Right lung (tissue), 2 donors: ENCODE measurements at regions not wholly inside any gene's neighbourhood (a gene's known extent, or its start where the extent isn't known, plus 50 kb on each side); places are given as distances from the start of the nearest gene placed in this dataset.
"Not testable (repeated sequence)": the region's sequence is repeated elsewhere in the genome, so short reads cannot be mapped to it uniquely, and the experiment has no call there.

ENCODE experiments used
- DNase-seq, 2 donors: peaks; one replicate each; pipeline ENCODE4 v3.0.0-alpha.2; 2013

DNA sequence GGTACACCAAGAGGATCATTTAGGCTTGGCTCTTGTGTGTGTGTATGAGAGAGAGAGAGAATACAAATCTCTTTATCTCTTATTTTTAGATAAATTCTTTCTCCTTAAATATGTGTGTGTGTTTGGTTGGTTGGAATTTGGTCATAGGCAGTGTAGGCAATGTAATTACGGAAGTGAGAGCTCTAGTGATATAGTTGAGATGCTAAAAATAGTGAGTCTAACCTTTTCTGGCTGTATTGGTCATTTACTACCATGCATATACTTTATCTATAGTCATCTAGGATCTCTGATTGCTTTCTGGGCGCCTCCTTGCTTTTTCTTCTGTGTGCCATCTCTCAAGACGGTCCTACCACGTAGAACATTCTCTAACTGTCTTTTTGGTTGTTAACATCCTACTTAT, 250.2 kb downstream of the NUF2 start:
- no peak for DNase-seq

DNA sequence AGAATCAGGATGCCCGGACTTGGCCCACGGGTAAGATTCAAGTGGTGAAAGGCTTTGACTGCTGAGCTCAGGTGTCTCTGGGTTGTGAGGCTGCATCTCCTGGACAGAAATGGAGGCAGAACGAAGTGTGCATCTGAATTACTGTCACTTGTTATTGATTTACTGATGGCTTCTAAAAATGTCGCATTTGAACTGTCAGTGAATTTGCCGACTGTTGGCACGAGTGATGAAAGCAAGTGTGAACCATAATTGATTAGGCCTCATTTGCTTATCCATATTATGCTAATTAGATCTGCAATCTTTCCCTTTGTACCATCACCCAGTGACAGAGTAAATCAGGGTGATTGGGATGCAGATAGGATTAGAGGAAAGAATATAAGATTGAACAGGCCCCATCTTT, 252.4 kb downstream of the NUF2 start:
- no peak for DNase-seq

DNA sequence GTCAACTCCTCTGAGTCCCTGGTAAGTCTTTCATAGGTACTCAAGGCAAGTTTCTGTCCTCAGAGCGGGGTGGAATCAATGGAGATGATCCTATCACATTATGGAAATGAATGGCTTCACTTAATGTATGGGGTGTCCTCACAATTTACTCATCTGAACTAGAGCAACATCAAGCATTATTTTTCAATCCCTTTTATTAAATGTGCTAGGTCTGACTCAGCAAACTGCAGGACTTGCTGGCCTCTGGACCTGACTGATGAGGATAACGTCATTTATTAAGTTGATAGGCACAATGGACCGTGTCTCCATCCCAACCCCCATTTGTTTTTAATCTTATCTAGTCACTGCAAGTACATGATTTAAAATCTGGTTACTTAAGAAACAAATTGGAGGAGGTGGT, 259.2 kb downstream of the NUF2 start:
- no peak for DNase-seq

DNA sequence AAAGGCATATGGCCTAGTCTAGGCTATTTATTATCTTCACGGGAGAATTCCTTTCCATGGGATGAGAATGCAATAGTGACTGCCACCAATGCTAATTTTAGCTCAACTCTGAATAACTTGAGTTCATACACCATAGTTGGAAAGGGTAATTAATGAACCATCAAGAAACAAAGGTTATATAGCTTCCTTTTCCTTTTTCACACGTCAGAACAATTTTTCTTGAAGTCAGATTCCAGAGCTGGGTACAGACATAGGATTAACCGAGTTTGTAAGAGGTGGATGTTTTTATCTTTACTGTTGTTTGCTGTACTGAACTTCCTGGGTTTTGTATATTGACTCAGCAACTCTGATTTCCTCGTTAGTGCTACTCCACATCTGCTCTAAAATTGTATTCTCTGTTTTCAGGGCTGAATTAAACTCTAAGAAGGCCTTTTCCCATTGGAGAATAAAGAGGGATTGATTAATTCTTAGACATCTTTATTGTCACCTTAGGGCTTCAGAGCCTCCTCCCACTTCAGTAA, 262.0 kb downstream of the NUF2 start:
- DNase-seq = no peak

GRCh38 chr1:163585796-163586195, 264.0 kb downstream of the NUF2 start:
- no peak for DNase-seq

DNA sequence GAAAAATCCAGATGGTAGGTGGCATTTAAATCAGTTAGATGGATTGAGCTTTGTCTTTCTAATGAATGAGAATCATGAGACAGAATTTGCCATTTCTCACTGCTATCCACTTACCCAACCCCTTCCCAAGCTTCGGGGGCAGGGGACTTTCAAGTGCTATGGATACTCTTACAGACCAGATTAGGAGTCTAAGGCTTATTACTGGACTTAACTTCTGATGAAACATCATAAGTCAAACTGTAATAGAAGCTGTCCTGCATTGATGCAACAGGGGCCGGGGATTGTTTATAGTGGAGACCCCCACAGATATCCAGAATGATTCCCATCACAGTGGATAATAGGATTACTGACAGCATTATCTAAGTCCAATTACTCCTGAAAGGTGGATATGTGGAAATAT, 267.0 kb downstream of the NUF2 start:
- DNase-seq = no peak

DNA sequence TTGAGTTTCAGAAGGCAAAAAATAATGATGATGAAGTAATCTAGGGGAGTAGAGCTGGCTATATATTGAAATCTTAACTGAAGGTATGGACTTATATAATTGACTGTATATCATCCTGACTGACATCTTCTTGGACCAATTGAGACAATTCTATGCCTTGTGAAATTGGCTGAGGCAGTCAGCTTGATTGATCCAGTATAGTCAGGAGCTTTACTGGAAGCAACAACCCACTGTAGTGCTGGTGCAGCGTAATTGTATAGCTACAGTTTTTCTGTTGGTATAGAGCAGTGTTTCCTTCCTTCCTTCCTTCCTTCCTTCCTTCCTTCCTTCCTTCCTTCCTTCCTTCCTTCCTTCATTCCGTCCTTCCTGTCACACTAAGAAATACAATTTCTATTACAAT, 268.0 kb downstream of the NUF2 start:
- DNase-seq = no peak

DNA sequence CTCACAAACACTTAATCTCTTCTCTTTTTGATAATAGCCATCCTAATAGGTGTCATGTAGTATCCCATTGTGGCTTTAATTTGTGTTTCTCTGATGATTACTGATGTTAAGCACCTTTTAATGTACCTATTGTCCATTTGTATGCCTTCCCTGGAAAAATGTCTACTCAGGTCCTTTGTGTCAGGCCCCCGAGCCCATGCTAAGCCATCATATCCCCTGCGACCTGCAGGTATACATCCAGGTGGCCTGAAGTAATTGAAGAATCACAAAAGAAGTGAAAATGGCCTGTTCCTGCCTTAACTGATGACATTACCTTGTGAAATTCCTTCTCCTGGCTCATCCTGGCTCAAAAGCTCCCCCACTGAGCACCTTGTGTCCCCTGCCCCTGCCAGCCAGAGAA, 269.4 kb downstream of the NUF2 start:
- not testable (repeated sequence) for DNase-seq

DNA sequence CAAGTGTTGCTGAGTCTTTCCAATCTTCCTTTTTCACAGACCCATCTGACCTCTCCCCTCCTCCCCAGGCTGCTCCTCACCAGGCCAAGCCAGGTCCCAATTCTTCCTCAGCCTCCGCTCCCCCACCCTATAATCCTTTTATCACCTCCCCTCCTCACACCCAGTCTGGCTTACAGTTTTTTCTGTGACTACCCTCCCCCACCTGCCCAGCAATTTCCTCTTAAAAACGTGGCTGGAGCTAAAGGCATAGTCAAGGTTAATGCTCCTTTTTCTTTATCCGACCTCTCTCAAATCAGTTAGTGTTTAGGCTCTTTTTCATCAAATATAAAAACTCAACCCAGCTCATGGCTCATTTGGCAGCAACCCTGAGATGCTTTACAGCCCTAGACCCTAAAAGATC, 270.9 kb downstream of the NUF2 start:
- DNase-seq = not testable (repeated sequence)

GRCh38 chr1:163596106-163596505, 274.4 kb downstream of the NUF2 start:
- not testable (repeated sequence) for DNase-seq

DNA sequence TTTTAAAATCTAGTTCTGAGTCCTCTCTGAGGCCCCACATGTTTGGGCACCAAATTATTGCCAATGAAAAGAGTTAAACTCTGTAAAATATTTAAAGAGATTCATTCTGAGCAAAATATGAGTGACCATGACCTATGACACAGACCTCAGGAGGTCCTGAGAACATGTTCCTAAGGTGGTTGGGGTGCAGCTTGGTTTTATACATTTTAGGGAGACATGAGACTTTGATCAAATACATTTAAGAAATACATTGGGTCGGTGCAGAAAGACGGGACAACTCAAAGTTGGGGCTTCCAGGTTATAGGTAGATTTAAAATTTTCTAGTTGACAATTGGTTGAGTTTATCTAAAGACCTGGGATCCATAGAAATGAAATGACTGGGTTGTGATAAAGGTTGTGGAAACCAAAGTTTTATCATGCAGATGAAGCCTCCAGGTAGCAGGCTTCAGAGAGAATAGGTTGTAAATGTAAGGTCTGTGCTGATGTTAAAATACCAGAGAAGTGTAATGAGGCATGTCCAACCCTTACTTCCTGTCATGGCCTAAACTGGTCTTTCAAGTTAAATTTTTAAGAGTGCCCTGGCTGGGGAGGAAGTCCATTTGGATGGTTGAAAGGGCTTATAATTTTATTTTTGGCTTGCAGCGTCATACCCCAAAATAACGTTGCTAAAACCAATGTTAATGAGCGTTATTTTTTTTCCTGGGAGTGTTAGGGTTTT, 274.9 kb downstream of the NUF2 start:
- DNase-seq = no peak

DNA sequence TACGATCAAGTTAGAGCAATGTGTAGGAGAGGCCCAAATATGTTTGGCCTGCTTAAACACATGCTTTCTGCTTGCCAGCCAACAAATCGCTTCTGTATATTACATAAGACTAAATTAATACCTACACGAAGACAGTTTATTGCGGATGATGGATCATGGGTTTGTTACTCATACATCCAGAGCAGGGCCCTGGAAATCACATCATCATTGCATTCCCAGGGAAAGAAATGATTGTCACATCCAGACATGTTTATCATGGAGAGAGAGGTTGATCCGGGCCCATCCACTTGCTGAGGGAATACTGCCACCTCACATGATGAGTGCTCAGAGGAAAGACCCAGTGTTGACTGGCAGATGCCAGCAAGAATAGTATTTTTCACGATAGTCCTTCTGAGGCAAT, 282.6 kb downstream of the NUF2 start:
- no peak for DNase-seq

GRCh38 chr1:163604896-163605295, 283.1 kb downstream of the NUF2 start:
- DNase-seq = no peak

DNA sequence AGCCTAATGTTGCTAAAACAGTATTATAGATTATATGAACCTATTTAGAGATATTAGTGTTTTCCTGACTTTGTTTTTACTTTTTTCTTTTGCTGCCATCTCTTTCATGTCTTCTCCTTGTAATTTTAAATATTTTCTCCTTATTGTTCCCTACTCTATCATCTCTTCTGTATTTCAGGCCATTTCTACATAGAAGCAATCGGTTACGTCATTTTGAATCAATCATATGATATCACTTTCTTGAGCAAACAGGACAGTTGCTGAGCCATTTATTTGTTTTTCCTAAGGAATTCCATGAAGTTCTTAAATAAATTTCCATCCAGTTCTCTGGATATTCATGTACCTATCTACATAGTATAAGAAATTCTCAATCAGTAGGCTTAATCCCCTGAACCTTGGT, 287.2 kb downstream of the NUF2 start:
- DNase-seq = no peak

DNA sequence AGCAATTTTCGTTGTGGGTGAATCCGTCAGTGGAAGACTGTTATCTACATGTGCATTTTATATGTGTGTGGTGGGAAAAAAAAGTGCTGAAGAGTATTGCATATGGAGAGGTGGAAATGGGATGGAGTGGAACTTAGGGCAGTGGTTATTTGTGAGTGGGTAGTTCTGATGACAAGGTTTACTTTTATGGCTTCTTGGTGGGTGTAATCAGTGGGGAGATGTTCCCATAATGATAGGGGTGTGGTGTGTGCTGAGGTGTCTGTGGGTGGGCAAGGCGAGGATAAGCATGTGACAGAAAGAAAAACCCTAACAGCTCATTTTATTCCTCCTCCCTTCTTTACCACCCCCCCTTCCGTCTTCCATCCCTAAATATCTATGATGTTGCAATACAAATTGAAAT, 288.1 kb downstream of the NUF2 start:
- DNase-seq = no peak

GRCh38 chr1:163610486-163610885, 288.7 kb downstream of the NUF2 start:
- DNase-seq = no peak

DNA sequence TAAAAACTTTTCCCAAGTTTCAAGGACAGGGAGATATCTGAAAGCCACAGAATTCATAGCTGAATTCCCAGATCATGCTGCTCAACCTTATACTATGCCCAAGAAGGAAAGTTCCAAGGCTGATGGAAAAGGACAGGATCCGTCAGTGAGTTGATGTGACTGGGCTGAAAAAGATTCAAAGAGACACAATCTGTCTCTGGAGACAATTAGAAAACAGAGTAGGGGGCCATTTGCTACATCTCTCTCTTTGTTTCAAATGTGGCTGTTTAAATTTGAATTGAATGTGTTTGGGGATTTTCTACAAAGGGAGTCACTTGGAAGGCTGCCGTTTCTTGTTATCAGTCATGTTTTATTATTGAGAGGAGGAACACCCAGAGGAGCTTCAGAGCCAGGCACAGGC, 292.6 kb downstream of the NUF2 start:
- no peak for DNase-seq

- DNase-seq = no peak
These were observed 306.4 kb downstream of the NUF2 start for GRCh38 chr1:163628034-163628773.

GRCh38 chr1:163632269-163632668, 310.5 kb downstream of the NUF2 start:
- no peak for DNase-seq

DNA sequence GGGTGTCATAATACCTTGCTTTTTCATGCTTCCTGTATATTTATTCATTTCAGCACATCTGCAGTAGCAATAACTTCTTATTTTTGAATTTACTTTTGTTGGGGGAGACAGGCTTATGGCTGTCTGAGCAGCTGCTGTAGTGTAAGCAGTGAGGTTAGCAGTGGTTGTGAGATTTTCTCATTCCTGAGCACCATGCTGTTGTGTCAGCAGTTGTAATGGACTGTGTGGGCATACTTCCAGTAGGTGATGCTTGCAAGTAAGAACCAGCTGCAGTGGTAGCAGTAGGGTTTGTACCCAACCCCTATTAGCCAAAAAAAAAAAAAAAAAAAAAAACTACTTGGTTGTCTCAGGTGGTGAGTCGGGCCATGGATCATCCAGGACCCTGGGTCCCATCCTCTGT, 311.6 kb downstream of the NUF2 start:
- no peak for DNase-seq

DNA sequence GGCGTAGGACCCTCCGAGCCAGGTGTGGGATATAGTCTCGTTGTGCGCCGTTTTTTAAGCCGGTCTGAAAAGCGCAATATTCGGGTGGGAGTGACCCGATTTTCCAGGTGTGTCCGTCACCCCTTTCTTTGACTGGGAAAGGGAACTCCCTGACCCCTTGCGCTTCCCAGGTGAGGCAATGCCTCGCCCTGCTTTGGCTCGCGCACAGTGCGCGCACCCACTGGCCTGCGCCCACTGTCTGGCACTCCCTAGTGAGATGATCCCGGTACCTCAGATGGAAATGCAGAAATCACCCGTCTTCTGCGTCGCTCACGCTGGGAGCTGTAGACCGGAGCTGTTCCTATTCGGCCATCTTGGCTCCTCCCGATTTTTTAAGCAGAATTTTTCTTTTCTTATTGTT, 323.9 kb downstream of the NUF2 start:
- not testable (repeated sequence) for DNase-seq

GRCh38 chr1:163650624-163651023, 328.9 kb downstream of the NUF2 start:
- no peak for DNase-seq

GRCh38 chr1:163652441-163652840, 330.7 kb downstream of the NUF2 start:
- no peak for DNase-seq

- no peak for DNase-seq
These were observed 333.8 kb downstream of the NUF2 start for GRCh38 chr1:163655565-163655964.
